ENCODE measurements at regions not wholly inside any gene's neighbourhood (a gene's known extent, or its start where the extent isn't known, plus 50 kb on each side); places are given as distances from the start of the nearest gene placed in this dataset.

- H3K27me3 ChIP-seq: no peaks in the 10 kb centered on the region
- no peak for DNase-seq (ENCODE audit: low spot score in 2 of 2)
- TF ChIP-seq CTCF (IDR thresholded peaks at IDR 0.05): no peak
- H3K4me1 ChIP-seq: no peaks in the 10 kb centered on the region
- no peaks in the 10 kb centered on the region for H3K36me3 ChIP-seq
- H3K4me3 ChIP-seq: no peak overlapping the region
- no peak overlapping the region for H3K27ac ChIP-seq
- H3K9me3 ChIP-seq: no peaks in the 10 kb centered on the region
- intact Hi-C loops (cut with DNase I): no loop called here
Observed at GRCh38 chr16:17029602-17030350, 441.0 kb downstream of the XYLT1 start.

GRCh38 chr16:17031484-17032268 lies 439.1 kb downstream of the XYLT1 start:
- no peak for TF ChIP-seq CTCF (IDR thresholded peaks at IDR 0.05)
- no peaks in the 10 kb centered on the region for H3K27me3 ChIP-seq

GRCh38 chr16:17032332-17032731 lies 438.4 kb downstream of the XYLT1 start:
- DNase-seq (ENCODE audit: low spot score in 2 of 2): no peak
- H3K9me3 ChIP-seq: no peaks in the 10 kb centered on the region
- H3K27ac ChIP-seq: no peak overlapping the region
- intact Hi-C loops (cut with DNase I): no loop called here
- H3K4me1 ChIP-seq: no peaks in the 10 kb centered on the region
- H3K36me3 ChIP-seq: no peaks in the 10 kb centered on the region
- H3K27me3 ChIP-seq: no peaks in the 10 kb centered on the region
- no peak overlapping the region for H3K4me3 ChIP-seq
- TF ChIP-seq CTCF (IDR thresholded peaks at IDR 0.05): no peak

More at GRCh38 chr16:17031484-17032268, 439.1 kb downstream of the XYLT1 start:
- Histone ChIP-seq H3K36me3 (no peaks in the 10 kb centered on the region), H3K9me3 (no peaks in the 10 kb centered on the region), H3K27ac (no peak overlapping the region), H3K4me1 (no peaks in the 10 kb centered on the region), H3K4me3 (no peak overlapping the region)
- no peak for DNase-seq (ENCODE audit: low spot score in 2 of 2)
- intact Hi-C loops (cut with DNase I): no loop called here

GRCh38 chr16:17034477-17035252 lies 436.1 kb downstream of the XYLT1 start:
- intact Hi-C loops (cut with DNase I): no loop called here
- DNase-seq (ENCODE audit: low spot score in 2 of 2): no peak
- Histone ChIP-seq H3K27me3 (no peaks in the 10 kb centered on the region), H3K4me3 (no peak overlapping the region), H3K9me3 (no peaks in the 10 kb centered on the region), H3K36me3 (no peaks in the 10 kb centered on the region), H3K4me1 (no peaks in the 10 kb centered on the region), H3K27ac (no peak overlapping the region)
- no peak for TF ChIP-seq CTCF (IDR thresholded peaks at IDR 0.05)

- no peak for TF ChIP-seq CTCF (IDR thresholded peaks at IDR 0.05)
- Histone ChIP-seq H3K4me1 (no peaks in the 10 kb centered on the region), H3K4me3 (no peak overlapping the region), H3K9me3 (no peaks in the 10 kb centered on the region), H3K27ac (no peak overlapping the region), H3K36me3 (no peaks in the 10 kb centered on the region), H3K27me3 (no peaks in the 10 kb centered on the region)
- intact Hi-C loops (cut with DNase I): no loop called here
- no peak for DNase-seq (ENCODE audit: low spot score in 2 of 2)
Observed at GRCh38 chr16:17037499-17037898, 433.3 kb downstream of the XYLT1 start.

Measured in ascending aorta (tissue), 2 donors.